ENCODE measurements at regions not wholly inside any gene's neighbourhood (a gene's known extent, or its start where the extent isn't known, plus 50 kb on each side); places are given as distances from the start of the nearest gene placed in this dataset.
"Not testable (repeated sequence)": the region's sequence is repeated elsewhere in the genome, so short reads cannot be mapped to it uniquely, and the experiment has no call there.

- no peak for DNase-seq (ENCODE audit: insufficient read length)
- no peak for FAIRE-seq
These were observed 1002.5 kb upstream of the LCORL start for GRCh38 chr4:19024047-19024446.

GRCh38 chr4:19021617-19022016, 1000.1 kb upstream of the LCORL start:
- FAIRE-seq (no peak), DNase-seq (ENCODE audit: insufficient read length) (no peak)
- TF ChIP-seq POLR2AphosphoS5 (IDR thresholded peaks at IDR 0.05; ENCODE audit: low read depth, low read length) = no peak
- no peak for TF ChIP-seq TAF1 (IDR thresholded peaks at IDR 0.05; ENCODE audit: borderline replicate concordance, low read depth, low read length)
- no peak for TF ChIP-seq POLR2A (IDR thresholded peaks at IDR 0.05; ENCODE audit: low read depth, low read length)

More at GRCh38 chr4:19024047-19024446, 1002.5 kb upstream of the LCORL start:
- no peak for TF ChIP-seq POLR2AphosphoS5 (IDR thresholded peaks at IDR 0.05; ENCODE audit: low read depth, low read length)
- no peak for TF ChIP-seq TAF1 (IDR thresholded peaks at IDR 0.05; ENCODE audit: borderline replicate concordance, low read depth, low read length)
- TF ChIP-seq POLR2A (IDR thresholded peaks at IDR 0.05; ENCODE audit: low read depth, low read length) = no peak

- not testable (repeated sequence) for DNase-seq (ENCODE audit: insufficient read length); FAIRE-seq
These were observed 995.0 kb upstream of the LCORL start for GRCh38 chr4:19016550-19016949.

- no peak for FAIRE-seq
- no peak for DNase-seq (ENCODE audit: insufficient read length)
- TF ChIP-seq POLR2AphosphoS5 (IDR thresholded peaks at IDR 0.05; ENCODE audit: low read depth, low read length) (no peak), TAF1 (IDR thresholded peaks at IDR 0.05; ENCODE audit: borderline replicate concordance, low read depth, low read length) (no peak), POLR2A (IDR thresholded peaks at IDR 0.05; ENCODE audit: low read depth, low read length) (no peak)
These were observed 993.0 kb upstream of the LCORL start for GRCh38 chr4:19014594-19014993.

- TF ChIP-seq TAF1 (IDR thresholded peaks at IDR 0.05; ENCODE audit: borderline replicate concordance, low read depth, low read length) (no peak), POLR2AphosphoS5 (IDR thresholded peaks at IDR 0.05; ENCODE audit: low read depth, low read length) (no peak), POLR2A (IDR thresholded peaks at IDR 0.05; ENCODE audit: low read depth, low read length) (no peak)
- FAIRE-seq (no peak), DNase-seq (ENCODE audit: insufficient read length) (no peak)
These were observed 989.2 kb upstream of the LCORL start for GRCh38 chr4:19010761-19011160.

- FAIRE-seq (no peak), DNase-seq (ENCODE audit: insufficient read length) (no peak)
These were observed 988.3 kb upstream of the LCORL start for GRCh38 chr4:19009881-19010280.

GRCh38 chr4:19005211-19005610, 983.7 kb upstream of the LCORL start:
- FAIRE-seq (no peak), DNase-seq (ENCODE audit: insufficient read length) (no peak)

More at GRCh38 chr4:19009881-19010280, 988.3 kb upstream of the LCORL start:
- TF ChIP-seq TAF1 (IDR thresholded peaks at IDR 0.05; ENCODE audit: borderline replicate concordance, low read depth, low read length) = no peak
- TF ChIP-seq POLR2AphosphoS5 (IDR thresholded peaks at IDR 0.05; ENCODE audit: low read depth, low read length) = no peak
- no peak for TF ChIP-seq POLR2A (IDR thresholded peaks at IDR 0.05; ENCODE audit: low read depth, low read length)

GRCh38 chr4:19002170-19002569, 980.6 kb upstream of the LCORL start:
- DNase-seq (ENCODE audit: insufficient read length) = no peak
- FAIRE-seq = no peak
- TF ChIP-seq POLR2A (IDR thresholded peaks at IDR 0.05; ENCODE audit: low read depth, low read length) (no peak), TAF1 (IDR thresholded peaks at IDR 0.05; ENCODE audit: borderline replicate concordance, low read depth, low read length) (no peak), POLR2AphosphoS5 (IDR thresholded peaks at IDR 0.05; ENCODE audit: low read depth, low read length) (no peak)

More at GRCh38 chr4:19005211-19005610, 983.7 kb upstream of the LCORL start:
- TF ChIP-seq POLR2A (IDR thresholded peaks at IDR 0.05; ENCODE audit: low read depth, low read length) = no peak
- no peak for TF ChIP-seq TAF1 (IDR thresholded peaks at IDR 0.05; ENCODE audit: borderline replicate concordance, low read depth, low read length)
- TF ChIP-seq POLR2AphosphoS5 (IDR thresholded peaks at IDR 0.05; ENCODE audit: low read depth, low read length) = no peak

GRCh38 chr4:18999595-18999994, 978.0 kb upstream of the LCORL start:
- TF ChIP-seq TAF1 (IDR thresholded peaks at IDR 0.05; ENCODE audit: borderline replicate concordance, low read depth, low read length) (no peak), POLR2A (IDR thresholded peaks at IDR 0.05; ENCODE audit: low read depth, low read length) (no peak), POLR2AphosphoS5 (IDR thresholded peaks at IDR 0.05; ENCODE audit: low read depth, low read length) (no peak)
- no peak for FAIRE-seq
- DNase-seq (ENCODE audit: insufficient read length) = no peak

- FAIRE-seq (no peak), DNase-seq (ENCODE audit: insufficient read length) (no peak)
- TF ChIP-seq POLR2AphosphoS5 (IDR thresholded peaks at IDR 0.05; ENCODE audit: low read depth, low read length) (no peak), TAF1 (IDR thresholded peaks at IDR 0.05; ENCODE audit: borderline replicate concordance, low read depth, low read length) (no peak), POLR2A (IDR thresholded peaks at IDR 0.05; ENCODE audit: low read depth, low read length) (no peak)
These were observed 959.7 kb upstream of the LCORL start for GRCh38 chr4:18981234-18981615.

GRCh38 chr4:18980516-18981233, 959.1 kb upstream of the LCORL start:
- TF ChIP-seq POLR2A (IDR thresholded peaks at IDR 0.05; ENCODE audit: low read depth, low read length) (no peak), TAF1 (IDR thresholded peaks at IDR 0.05; ENCODE audit: borderline replicate concordance, low read depth, low read length) (no peak), POLR2AphosphoS5 (IDR thresholded peaks at IDR 0.05; ENCODE audit: low read depth, low read length) (no peak)
- FAIRE-seq (peak; percentile 51), DNase-seq (ENCODE audit: insufficient read length) (no peak)

GRCh38 chr4:18976884-18977283, 955.3 kb upstream of the LCORL start:
- FAIRE-seq = no peak
- no peak for TF ChIP-seq POLR2AphosphoS5 (IDR thresholded peaks at IDR 0.05; ENCODE audit: low read depth, low read length)
- no peak for TF ChIP-seq TAF1 (IDR thresholded peaks at IDR 0.05; ENCODE audit: borderline replicate concordance, low read depth, low read length)
- no peak for TF ChIP-seq POLR2A (IDR thresholded peaks at IDR 0.05; ENCODE audit: low read depth, low read length)
- no peak for DNase-seq (ENCODE audit: insufficient read length)
